Stimulated activated effector memory CD8-positive, alpha-beta T cell treated with anti-CD3 and anti-CD28 coated beads, Interleukin-12 subunit alpha, Interleukin-12 subunit beta, amount 100 ng/mL, for 72 hours (primary cell): ENCODE measurements at regions not wholly inside any gene's neighbourhood (a gene's known extent, or its start where the extent isn't known, plus 50 kb on each side); places are given as distances from the start of the nearest gene placed in this dataset.

Experiments used
- ATAC-seq: fragments of 150-1000 bp; cut with Tn5 transposase; 2 replicates; pipeline ENCODE4 v1.10.0; 2021
- DNase-seq, 2 donors: peaks; one replicate each; pipeline ENCODE4 v3.0.0; 2021 to 2022; ENCODE audit warnings: low spot score in 2 of 2
- H3K27ac Mint-ChIP-seq: one replicate; pipeline ENCODE4 v1.8.0; 2022; ENCODE audit warnings: mild to moderate bottlenecking, mixed read lengths
- H3K36me3 Mint-ChIP-seq: one replicate; pipeline ENCODE4 v1.8.0; 2022; ENCODE audit warnings: mild to moderate bottlenecking, mixed read lengths
- H3K4me1 Mint-ChIP-seq: one replicate; pipeline ENCODE4 v1.8.0; 2022; ENCODE audit warnings: mixed read lengths
- H3K4me3 Mint-ChIP-seq: one replicate; pipeline ENCODE4 v1.8.0; 2022; ENCODE audit warnings: mild to moderate bottlenecking, mixed read lengths
- H3K9me3 Mint-ChIP-seq: one replicate; pipeline ENCODE4 v1.8.0; 2022; ENCODE audit warnings: mixed read lengths

DNA sequence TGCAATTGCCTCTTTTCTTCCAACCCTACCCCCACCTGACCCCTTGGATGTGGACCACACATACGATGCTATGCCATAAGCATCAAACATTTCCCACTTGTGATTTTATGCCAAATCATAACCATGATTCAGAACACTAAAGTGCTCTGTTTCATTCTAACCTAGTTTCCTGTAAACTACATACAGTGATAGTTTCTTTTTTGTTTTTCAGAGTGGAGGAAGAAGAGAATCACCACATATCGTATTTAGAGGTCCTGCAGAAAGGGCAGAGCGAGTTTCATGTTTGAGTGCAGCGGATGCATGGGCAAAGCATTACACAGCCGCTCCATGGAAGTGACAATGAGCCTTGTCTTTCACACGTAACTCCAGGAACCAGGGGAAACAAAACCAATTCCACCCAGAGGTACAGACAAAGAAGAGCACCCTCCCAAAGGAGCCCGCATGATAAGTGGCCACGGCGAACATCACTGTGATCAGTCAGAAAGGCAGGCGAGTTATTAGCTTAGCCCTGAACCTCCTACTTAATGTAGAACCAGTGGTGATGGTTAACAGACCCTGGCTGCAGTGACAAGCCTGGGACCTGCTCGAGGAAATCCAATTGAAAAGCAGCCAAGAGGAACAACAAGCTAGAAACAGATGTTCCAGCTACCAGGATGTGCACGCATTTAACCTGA lies 64.0 kb upstream of the ZNF281 start:
- no peaks in the 10 kb centered on the region for H3K9me3 Mint-ChIP-seq
- H3K36me3 Mint-ChIP-seq = no peaks in the 10 kb centered on the region
- DNase-seq = peak; percentile 18 to 74
- H3K4me3 Mint-ChIP-seq = peak overlapping the region; percentile 51
- ATAC-seq = peak; percentile 93
- peak overlapping the region; percentile 50 for H3K27ac Mint-ChIP-seq
- peaks cover 44% of the 10 kb centered on the region for H3K4me1 Mint-ChIP-seq

DNA sequence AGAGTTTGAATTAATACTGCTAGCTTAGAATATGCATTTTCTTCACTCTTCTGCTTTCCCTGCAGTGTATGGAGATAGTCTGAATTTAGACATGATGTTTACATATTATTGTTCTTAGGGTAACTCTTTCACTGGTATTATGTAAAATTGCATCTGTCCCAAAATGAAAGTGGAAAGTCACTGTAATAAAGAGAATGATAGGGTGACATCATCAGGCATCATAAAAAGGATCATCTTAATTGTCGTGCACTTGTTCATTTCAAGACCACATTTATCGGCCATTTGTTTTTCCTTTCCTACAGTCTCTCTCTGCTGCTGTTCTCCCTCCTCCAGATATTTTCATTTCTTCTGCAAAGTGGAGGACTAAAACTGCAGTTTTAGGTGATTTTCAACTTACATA lies 61.9 kb upstream of the ZNF281 start:
- DNase-seq (no peak), ATAC-seq (peak; percentile 61)
- Mint-ChIP-seq H3K36me3 (no peaks in the 10 kb centered on the region), H3K4me3 (peak overlapping the region; percentile 51), H3K27ac (peak overlapping the region; percentile 26), H3K9me3 (no peaks in the 10 kb centered on the region), H3K4me1 (peaks cover 39% of the 10 kb centered on the region)

DNA sequence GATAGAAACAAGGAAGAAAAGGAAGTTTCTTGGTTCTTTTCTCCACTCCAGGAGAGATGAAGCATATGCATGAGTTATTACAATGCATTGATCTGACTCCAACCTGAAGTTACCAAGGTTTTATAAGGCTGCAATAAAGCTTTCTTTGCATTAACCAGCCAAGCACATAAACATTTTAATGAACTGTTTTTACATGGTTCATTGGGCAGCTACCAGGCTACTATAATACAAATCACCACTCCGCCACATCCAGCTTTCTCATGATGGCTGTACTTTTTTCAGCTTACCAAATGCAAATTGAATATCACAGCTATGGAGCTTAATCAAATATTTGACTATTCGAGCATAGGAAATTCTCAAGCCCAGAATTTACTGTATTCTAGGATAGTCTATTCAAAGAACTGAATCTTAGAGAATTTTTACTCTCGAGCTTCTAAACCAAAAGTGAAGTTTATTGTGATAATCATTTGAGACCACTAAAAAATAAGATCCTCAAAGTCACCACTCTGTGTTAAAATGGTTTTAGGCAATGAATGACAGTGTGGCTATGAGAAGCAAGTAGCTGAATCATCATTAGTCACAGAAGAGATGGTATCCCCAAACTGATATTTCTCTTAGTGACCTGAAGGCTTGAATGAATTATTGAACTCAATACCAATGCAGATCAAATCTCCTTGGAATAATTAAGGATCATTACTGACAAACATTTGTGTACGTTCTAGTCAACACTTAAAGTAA lies 58.6 kb upstream of the ZNF281 start:
- H3K9me3 Mint-ChIP-seq = no peaks in the 10 kb centered on the region
- ATAC-seq (no peak), DNase-seq (no peak)
- peaks cover 24% of the 10 kb centered on the region for H3K4me1 Mint-ChIP-seq
- no peak overlapping the region for H3K27ac Mint-ChIP-seq
- no peak overlapping the region for H3K4me3 Mint-ChIP-seq
- H3K36me3 Mint-ChIP-seq = no peaks in the 10 kb centered on the region

DNA sequence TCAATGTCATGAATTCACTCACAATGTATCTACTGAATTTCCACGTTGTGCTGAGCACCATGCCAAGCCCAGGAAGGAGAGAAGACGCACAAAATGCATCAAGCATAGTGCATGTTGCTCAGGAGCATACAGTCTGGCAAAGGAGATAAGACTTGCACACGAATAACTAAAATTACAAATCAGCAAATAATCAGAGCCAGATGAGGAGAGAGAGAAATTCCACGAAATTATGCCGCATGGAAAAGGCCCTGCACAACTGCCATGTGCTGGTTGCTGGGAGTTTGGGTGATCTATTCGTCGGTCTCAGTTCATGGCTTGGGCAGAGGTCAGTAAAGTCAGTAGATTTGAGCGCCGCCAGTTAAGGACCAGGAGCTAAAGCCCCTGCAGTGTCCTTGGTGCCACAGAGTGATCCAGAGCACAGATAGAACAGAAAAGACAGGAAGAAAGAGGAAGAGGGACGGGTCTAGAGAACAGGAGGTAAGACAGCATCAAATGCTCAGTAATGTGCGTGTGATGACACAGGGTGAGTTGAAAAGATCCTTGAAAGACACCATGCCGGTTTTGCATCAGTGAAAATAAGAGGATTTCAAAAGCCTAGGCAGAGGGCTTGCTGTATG lies 55.1 kb upstream of the ZNF281 start:
- H3K9me3 Mint-ChIP-seq = no peaks in the 10 kb centered on the region
- no peak overlapping the region for H3K4me3 Mint-ChIP-seq
- no peak for ATAC-seq
- H3K4me1 Mint-ChIP-seq = no peaks in the 10 kb centered on the region
- DNase-seq = no peak
- no peak overlapping the region for H3K27ac Mint-ChIP-seq
- no peaks in the 10 kb centered on the region for H3K36me3 Mint-ChIP-seq
